ENCODE measurements at regions not wholly inside any gene's neighbourhood (a gene's known extent, or its start where the extent isn't known, plus 50 kb on each side); places are given as distances from the start of the nearest gene placed in this dataset.
"Not testable (repeated sequence)": the region's sequence is repeated elsewhere in the genome, so short reads cannot be mapped to it uniquely, and the experiment has no call there.

DNA sequence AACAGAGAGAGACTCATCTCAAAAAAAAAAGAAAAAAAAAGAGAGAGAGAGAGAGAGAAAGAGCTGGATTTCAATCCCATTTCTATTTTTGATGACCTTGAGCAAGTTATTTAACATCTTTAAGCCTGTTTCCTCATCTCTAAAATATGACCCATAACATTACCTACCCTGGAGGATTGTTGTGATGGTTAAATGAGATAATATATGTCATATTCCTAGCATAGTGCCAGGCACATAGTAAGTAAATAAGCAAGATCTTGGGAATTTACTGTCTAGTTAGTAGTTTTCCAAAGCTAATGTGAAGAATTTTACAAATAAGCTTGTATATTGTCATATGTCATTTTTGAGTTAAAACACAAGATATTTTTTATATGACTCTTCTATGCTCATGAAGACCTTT, 236.5 kb downstream of the PHLDA1 start:
- DNase-seq: no peak

DNA sequence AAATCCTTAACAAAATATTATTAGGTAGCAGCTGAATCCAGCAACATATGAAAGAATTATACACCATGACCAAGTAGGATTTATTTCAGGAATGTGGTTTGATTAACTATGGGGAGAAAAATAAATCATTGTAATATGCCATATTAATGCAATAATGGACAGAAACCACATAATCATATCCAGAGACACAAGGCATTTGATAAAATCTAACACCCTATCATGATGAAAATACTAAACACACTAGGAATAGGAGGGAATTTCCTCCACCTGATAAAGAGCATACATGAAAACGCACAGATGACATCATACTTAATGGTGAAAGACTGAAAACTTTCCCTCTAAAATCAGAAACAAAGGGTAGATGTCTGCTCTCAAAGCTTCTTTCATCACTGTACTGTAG, 238.9 kb downstream of the PHLDA1 start:
- no peak for DNase-seq

DNA sequence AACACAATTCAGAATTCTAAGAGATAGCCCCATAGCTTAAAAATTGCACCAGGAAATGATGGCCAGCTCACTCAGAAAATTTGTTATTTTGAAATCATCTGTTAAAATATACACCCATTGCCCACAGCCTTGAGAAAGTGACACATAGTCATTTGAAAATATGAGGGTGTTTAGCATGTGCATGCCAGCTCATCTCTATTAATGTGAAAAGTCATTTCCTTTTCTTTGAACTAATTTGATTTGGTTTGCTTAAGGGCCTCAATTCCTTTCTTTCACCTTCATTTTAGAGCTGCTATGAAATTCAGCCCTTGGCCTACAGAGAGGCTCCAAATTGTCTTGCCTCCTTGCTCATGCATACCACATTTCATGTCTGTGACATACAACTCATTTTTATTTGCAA, 241.4 kb downstream of the PHLDA1 start:
- no peak for DNase-seq

DNA sequence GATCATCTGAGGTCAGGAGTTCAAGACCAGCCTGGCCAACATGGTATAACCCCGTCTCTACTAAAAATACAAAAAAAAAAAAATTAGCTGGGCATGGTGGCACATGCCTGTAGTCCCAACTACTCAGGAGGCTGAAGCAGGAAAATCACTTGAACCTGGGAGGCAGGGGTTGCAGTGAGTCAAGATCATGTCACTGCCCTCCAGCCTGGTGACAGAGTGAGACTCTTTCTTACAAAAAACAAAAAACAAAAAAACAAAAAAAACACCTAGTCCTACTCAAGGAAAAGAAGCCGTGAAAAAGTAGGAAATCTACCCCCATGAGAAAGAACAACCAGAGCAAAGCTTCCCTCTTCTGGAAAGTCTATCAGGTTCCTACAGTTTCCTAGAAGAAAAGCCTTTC, 244.4 kb downstream of the PHLDA1 start:
- not testable (repeated sequence) for DNase-seq

DNA sequence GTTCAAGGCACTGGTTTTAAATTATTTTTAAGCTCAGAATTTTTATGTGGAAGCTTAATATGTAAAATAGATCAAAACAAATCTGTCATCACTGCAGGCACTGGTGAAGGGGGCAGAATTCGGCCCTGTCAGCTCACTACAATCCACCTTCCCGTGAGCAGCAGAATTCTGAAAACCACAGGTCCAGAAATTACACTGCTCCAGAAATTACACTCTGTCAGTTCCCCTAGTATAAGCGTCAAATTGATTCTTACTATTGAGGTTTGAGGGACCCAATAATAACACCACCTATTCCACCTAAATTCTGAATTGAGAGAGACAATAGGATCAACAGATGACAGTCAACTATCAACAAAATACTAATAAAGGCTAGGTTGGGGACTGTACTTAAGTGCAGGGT, 245.5 kb downstream of the PHLDA1 start:
- no peak for DNase-seq

DNA sequence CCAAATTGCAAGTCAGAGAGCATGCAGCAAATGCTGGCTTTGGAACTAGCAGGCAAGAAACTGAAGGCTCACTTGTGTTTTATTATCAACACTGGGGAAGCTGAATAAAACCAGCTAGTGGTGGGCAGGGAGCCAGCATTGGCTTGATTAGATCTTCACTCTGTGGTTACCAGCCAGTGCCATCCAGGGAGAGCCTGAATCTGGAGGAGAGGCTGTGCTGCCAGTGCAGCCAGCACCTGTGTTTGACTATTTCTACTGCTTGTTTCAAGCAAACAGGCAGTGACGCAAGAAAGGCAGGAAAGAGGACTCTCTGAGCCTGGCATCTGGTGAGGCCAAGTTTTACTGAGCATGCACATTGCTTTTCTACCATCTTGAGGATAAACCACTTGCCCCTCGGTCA, 247.0 kb downstream of the PHLDA1 start:
- DNase-seq: peak; percentile 31

DNA sequence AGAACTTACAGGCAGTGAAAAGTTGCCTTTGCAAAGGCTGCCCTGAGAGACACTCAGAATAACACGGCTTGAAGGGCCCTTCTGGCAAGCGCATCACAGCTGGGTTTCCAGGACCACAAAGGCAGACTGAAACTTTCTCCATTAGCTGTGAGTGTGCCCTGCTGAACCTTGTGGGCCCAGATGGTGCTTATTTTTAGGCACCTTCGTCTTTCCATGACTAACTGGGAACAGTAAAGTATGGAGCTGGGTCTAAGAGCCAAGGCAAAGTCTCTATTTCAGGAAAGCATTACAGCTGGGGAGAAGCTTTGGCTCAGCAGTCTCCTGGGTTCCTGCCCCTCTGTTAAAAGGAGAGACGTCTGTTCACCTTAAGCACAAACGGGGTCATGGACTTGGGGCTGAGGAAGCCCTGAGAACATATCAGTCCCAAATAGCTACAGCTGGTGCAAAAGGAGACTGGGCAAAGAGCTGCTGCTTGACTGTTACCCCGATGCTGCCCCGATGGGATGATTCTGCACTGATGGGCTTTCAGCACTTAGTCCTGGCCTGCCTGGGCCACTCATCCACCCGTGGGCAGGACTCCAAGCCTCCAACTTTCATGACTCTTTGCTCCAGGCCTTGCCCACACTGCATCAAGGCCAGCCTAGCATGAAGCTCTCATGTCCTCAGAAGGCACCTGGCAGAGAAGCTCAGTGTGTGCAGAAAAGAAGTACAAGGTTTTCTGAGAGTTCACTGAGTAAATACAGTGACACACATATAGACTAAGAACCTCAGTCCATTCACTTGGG, 248.3 kb downstream of the PHLDA1 start:
- no peak for DNase-seq

DNA sequence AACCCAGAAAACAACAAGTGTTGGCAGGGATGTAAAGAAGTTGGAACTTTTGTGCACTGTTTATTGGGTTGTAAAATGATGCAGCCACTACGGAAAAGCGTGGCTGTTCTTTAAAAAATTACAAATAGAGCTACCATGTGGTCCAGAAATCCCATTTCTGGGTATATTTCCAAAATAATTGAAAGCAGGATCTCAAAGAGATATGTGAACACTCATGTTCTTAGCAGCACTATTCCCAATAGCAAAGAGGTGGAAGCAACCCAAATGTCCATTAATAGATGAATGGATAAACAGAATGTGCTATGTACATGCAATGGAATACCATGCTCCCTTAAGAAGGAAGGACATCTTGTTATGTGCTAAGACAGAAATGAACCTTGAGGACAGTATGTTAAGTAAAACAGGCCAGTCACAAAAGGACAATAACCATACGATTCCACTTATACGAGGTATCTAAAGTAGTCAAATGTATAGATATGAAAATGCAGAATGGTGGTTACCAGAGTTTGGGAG, 249.5 kb downstream of the PHLDA1 start:
- DNase-seq: no peak

DNA sequence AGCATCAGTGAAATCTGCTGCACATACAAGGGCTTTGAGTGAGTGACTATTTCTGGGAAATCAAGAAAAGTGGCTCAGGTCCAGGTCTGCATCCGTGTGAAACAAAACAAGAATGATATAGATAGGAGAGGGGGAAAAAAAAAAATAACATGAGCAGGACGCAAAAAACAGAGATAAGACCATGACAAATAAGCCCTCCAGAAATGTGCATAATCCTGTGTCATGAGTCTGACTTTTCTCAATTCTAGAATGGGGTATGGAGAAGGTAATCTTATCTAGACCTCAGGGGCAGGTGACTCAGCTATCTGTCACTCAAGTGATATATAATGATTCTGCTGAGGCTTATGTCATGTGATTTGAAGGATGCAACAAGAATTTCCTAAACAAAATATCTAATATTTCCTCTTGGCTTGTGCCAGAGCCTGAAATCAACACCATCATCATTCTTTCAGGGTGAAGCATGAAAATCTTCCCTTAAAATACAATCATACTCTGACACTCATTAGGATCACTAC, 250.0 kb downstream of the PHLDA1 start:
- no peak for DNase-seq

DNA sequence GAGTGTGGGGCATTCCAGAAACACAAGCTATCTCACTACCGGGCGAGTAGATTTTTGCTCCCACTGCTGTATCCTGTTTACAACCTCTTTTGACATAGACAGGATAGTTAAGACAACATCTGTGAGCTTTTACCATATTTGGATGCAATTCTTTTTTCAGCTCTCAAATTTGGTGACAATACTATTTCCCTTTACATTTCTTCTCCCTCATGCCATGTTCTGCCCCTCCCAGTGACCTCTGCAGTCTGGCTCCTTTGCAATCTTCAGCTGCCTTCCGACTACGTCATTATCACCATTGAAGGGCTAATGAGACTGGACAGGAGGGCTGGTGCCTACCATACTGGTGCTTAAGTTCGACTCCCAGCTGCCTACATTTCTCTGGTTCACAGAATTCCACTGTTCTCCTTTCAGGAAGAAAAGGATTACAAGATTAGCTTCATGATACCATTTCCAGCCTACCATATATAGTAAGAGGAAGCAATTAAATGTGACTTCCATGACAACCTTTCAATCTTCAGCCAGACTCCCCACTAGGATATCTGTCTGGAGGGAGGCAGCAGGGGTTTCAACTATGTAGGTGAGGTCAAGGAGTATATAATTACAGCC, 251.6 kb downstream of the PHLDA1 start:
- no peak for DNase-seq

DNA sequence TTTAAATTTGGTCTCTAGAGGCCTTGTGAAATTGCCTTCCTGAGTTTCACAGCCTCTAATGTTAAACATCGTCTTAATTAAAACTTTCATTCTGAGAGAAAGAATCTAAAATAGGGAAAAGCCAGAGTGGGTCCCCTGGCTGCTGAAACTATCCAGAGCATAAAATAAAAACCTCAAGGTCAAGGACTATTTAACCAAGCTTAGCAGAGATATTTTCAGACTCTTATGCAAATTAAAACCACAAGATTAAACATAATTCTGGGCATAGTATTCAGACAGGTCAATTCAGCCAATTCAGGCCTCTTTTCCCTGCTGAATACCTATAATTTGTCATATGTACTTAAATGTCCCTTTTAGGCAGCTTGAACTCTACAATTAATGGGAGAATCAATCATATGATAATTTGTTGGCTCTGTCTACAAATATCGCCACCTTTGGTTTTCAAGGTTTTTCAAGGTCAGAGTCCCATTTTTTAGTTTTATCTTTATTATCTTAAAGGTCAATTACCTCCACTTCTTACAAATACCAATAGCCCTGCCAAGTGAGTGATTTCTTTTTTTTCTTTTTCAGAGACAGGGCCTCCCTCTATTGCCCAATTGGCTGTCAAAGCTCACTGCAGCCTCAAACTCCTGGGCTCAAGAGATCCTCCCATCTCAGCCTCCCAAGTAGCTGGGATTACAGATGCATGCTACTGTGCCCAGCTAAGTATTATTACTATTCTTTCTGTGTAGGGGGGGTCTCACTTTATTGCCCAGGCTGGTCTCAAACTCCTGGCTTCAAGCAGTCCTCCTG, 257.1 kb downstream of the PHLDA1 start:
- DNase-seq: no peak

DNA sequence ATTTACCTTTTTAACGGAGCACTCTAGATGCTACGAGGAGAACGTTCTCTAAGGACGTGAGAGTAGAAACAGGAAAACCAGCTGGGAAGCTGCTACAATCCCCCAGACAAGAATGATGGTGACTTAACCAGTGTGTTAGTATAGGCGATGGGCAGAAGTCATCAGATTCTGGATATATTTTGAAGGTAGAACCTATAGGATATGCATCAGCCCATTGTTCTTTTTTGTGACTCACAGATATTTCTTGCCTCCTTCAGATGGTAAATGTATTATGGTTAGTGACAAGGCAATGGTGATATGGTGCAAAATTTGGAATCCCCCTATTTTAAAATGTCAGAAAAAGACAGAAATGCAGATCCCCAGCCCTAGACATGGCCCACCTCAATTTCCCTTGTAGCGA, 258.2 kb downstream of the PHLDA1 start:
- DNase-seq: no peak

DNA sequence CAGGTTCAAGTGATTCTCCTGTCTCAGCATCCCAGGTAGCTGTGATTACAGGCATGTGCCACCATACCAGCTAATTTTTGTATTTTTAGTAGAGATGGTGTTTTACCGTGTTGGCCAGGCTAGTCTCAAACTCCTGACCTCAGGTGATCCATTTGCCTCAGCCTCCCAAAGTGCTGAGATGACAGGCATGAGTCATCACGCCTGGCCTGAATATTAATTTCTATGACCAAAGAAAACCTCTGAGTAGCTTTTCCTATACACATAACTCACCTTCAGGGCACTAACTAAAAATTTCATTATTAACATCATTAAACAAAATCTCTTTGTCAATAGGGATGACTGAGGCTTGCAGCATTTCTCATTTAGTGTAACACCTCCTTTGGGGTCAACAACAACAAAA, 259.6 kb upstream of the KRR1 start:
- no peak for DNase-seq

DNA sequence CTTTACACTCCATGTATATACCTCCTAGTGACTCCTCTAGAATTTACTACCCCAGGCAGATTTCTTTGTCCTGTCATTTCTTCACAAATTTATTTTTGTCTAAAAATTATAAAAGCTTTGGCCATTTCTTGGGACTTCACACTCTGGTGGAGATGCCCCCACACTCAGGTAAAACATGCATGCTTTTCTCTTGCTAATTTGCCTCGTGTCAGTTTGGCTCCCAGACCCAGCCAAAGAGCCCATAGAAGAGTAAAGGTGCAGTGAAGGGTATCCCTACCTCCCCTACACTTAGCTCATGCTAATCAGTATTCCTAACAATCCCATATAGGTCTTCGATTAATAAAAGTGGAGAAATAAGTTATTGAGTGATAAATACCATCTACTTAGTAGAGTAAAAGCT, 256.5 kb upstream of the KRR1 start:
- DNase-seq: no peak

DNA sequence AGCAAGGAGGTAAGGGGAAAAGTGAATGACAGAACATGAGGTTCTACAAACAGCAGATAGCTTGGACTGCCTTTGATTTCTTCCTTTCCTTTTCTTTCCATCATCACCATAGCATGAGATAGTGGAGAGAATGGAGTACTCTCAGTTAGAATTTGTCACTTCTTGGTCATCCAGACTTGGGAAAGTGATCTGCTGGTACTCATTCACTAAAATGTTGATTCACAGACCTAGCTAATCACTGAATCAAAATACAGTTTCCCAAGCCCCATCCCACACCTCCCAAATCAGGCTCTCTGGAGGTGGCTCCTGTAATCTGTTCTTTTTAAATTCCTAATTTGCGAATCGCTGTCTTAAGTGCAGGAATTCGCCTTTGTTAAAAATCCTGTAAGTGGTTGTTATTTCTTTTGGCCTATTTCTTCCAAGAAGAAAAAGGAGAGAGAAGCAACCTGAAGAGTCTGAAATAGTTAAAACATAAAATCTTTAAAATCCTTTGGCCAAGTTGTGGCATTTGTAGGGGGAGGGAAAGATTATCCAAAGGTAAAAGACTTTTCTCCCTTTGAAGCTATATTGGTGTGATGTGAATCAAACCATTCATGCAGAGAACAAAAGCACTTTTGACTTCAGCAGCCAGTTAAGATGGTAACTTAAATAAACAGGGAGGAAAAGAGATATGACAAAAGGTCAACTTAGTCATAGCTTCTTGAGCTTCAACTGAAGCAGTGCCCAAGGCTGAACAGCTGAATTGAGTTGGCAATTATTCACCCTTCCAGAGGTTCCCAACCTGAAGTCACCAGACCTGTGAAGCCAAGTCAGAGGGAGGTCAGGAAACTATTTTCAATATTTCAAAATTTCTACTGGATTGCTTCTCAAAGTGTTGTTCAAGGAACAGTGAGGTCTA, 255.1 kb upstream of the KRR1 start:
- DNase-seq: peak; percentile 30

DNA sequence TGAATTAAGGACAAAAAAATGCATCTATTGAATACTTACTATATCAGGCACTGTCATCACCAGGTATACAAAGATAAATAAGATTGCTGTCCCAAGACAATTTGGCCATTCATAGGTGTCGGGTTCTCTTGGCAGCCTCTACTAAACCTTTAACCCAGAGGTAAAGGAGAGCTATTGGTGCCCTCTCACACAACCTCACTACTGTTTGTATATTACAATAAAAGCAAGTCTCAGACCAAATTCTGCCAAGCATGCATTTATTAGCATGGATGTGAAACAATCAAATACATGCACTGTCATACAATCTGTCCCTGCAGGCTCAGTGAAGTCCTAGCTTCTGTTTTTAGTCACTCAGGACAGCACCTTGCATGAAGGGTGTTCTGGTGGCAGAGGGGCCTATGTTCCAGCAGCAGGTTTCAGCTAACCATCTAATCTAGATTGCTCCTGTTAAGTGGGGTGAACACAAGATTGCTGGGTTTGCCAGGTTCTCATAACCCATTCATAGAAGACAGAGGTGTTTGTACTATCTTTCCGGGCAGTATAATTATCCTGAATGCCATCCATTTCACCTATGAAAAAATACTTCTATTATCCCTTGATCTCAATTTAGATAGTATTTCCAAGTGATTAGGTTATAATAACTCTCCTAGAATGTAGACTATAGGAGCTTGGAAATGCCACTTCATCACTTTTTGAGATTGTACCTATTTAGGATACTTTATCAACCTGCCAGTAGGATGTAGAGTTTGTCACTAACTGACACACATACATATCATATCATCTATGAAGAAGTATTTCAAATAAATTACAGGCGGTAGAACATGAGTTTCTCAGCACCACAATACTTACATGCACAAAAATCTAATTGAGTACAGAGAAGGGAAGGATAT, 254.0 kb upstream of the KRR1 start:
- no peak for DNase-seq

DNA sequence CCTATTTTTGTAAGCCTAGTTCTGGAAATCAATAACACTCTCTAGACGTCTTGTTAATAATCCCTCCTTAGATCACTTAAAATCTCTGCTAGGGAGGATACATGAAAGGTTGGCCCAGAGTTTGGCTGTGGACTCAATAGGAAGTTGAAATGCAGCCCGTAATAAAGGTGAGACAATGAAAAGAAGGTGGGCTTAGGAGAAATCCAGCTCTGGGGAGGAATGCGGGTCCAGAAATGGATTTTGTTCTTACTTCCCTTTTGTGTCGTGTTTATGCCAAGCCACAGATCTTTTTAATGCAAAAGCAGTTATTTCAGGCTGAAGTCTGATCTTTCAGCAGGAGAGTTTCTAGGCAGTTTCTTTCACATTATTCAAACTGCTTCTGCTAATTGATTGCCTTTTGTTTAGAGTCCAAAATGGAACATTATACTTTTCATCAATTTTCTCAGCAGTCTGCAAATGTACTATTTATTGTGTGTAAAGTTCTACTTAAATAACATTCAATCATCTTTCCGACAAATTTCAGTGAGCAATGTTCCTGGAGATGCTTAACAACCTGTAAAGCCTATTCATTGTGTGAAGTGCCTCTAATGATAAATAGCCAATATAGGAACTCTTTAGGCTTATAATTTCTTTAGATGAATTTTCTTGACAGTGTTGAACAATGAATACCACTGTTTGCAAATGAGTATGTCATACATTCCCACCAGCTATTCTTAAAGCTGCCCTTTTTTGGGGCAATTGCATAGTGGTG, 252.9 kb upstream of the KRR1 start:
- DNase-seq: no peak

DNA sequence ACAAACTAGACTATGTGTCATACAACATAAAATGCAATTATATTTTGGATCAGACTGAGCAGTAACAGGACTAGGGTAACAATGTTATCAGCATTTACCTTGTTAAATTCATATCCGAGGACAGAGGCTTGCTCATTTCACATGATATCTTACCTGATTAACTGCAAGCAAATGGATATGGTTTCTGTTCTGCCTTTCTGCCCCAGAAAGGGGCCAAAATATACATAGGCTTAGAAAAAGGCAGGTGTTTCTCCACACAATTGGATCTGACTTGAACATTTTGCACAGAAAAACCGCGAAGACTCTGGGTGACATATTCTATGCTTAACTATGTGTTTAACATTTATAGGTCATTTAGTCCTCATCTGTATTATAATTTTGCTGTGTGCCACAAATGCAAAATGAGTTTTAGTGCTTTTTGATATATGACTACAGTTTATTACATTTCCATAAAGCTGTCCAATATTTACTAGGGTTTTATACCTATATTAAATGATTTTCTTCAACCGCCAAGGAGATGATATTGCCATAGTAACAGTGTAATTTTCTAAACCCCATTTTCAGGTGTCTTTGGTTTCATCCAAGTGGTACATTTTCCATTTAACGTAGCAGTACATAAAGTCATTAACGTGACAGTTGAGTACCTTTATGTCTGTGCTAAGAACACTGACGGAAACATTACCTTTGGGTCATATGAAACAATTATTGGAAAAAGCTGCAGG, 249.3 kb upstream of the KRR1 start:
- DNase-seq: no peak

Measured in renal pelvis (tissue), 1 donor.